Left ventricle myocardium inferior (tissue), 1 donor: ENCODE measurements at regions not wholly inside any gene's neighbourhood (a gene's known extent, or its start where the extent isn't known, plus 50 kb on each side); places are given as distances from the start of the nearest gene placed in this dataset.

Experiments
- DNase-seq: peaks from one replicate; pipeline ENCODE4 v3.0.0-alpha.2; 2020
- H3K27ac ChIP-seq: fragments of 200-600 bp; replicated peaks from 2 replicates; pipeline ENCODE4 v1.8.0; 2021
- H3K27me3 ChIP-seq: fragments of 200-600 bp; 2 replicates; pipeline ENCODE4 v1.8.0; 2021; ENCODE audit warnings: low read depth
- H3K36me3 ChIP-seq: fragments of 200-600 bp; 2 replicates; pipeline ENCODE4 v1.8.0; 2021
- H3K4me1 ChIP-seq: fragments of 200-600 bp; 2 replicates; pipeline ENCODE4 v1.8.0; 2021
- H3K4me3 ChIP-seq: fragments of 200-600 bp; 2 replicates; pipeline ENCODE4 v1.8.0; 2021; ENCODE audit warnings: mild to moderate bottlenecking, moderate library complexity
- H3K9me3 ChIP-seq: fragments of 200-600 bp; replicated peaks from 2 replicates; pipeline ENCODE4 v1.8.0; 2021
- intact Hi-C: fragments of 100-400 bp; cut with micrococcal nuclease; formaldehyde crosslinking; loops from one replicate; pipeline ENCODE4 v1.11.0; 2022
- TF ChIP-seq, protein P1 (sequence below): fragments of 200-600 bp; IDR thresholded peaks from 2 replicates; pipeline ENCODE4 v1.8.0; 2021; ENCODE audit warnings: antibody characterized with exemption, mild to moderate bottlenecking, borderline replicate concordance
- donor health status: DM: no; HTN: yes; CAD: no; lungs with severe emphysema.

GRCh38 chr12:75893765-75894164, 137.8 kb downstream of the PHLDA1 start:
- Histone ChIP-seq H3K36me3 (no peaks in the 10 kb centered on the region), H3K27me3 (no peaks in the 10 kb centered on the region), H3K4me3 (no peak overlapping the region), H3K9me3 (no peaks in the 10 kb centered on the region), H3K27ac (no peak overlapping the region), H3K4me1 (no peaks in the 10 kb centered on the region)
- TF ChIP-seq, protein P1, sequence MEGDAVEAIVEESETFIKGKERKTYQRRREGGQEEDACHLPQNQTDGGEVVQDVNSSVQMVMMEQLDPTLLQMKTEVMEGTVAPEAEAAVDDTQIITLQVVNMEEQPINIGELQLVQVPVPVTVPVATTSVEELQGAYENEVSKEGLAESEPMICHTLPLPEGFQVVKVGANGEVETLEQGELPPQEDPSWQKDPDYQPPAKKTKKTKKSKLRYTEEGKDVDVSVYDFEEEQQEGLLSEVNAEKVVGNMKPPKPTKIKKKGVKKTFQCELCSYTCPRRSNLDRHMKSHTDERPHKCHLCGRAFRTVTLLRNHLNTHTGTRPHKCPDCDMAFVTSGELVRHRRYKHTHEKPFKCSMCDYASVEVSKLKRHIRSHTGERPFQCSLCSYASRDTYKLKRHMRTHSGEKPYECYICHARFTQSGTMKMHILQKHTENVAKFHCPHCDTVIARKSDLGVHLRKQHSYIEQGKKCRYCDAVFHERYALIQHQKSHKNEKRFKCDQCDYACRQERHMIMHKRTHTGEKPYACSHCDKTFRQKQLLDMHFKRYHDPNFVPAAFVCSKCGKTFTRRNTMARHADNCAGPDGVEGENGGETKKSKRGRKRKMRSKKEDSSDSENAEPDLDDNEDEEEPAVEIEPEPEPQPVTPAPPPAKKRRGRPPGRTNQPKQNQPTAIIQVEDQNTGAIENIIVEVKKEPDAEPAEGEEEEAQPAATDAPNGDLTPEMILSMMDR, result no peak
- intact Hi-C loops, result no loop called here
- no peak for DNase-seq

DNA sequence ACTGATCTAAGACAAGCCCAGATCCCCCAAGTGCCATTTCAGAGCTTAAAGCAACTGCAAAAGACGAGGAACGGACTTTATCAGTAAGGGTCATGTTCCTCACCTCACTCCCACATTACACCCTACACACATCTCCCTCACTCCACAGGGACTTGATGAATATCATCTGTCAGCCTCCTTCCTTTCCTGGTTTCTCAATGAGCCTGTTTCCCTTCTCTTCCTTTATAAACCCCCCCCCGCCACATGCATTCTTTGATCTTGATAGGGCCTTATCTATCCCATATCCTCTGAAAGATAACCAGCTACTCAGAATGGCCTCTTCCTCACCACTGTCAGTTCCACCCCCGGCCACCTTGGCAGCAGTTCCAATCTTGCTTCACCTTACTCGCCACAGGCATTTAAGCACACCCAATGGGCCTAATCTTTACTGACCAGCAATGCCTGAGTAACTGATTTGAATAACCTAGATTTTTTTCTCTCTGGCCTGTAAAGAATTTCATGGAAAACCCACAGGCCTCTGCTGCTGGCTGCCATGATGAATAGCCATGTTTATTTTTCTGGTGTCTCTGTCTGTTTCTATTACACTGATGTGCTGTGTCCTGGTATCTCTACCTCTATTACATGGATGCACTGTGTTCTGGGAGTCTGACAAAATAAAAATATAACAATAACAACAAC, 138.7 kb downstream of the PHLDA1 start:
- Histone ChIP-seq H3K9me3 (no peaks in the 10 kb centered on the region), H3K27me3 (no peaks in the 10 kb centered on the region), H3K27ac (no peak overlapping the region), H3K4me3 (no peak overlapping the region), H3K36me3 (no peaks in the 10 kb centered on the region), H3K4me1 (no peaks in the 10 kb centered on the region)
- no peak for DNase-seq
- intact Hi-C loops, result no loop called here
- TF ChIP-seq, protein P1, result no peak

- Histone ChIP-seq H3K27ac (no peak overlapping the region), H3K9me3 (no peaks in the 10 kb centered on the region), H3K36me3 (no peaks in the 10 kb centered on the region), H3K4me1 (no peaks in the 10 kb centered on the region), H3K4me3 (no peak overlapping the region), H3K27me3 (no peaks in the 10 kb centered on the region)
- TF ChIP-seq, protein P1, result no peak
- intact Hi-C loops, result no loop called here
- DNase-seq, result no peak
These were observed 140.5 kb downstream of the PHLDA1 start for GRCh38 chr12:75891072-75891471.

GRCh38 chr12:75890660-75891059, 140.9 kb downstream of the PHLDA1 start:
- intact Hi-C loops, result no loop called here
- Histone ChIP-seq H3K4me3 (no peak overlapping the region), H3K27ac (no peak overlapping the region), H3K4me1 (no peaks in the 10 kb centered on the region), H3K9me3 (no peaks in the 10 kb centered on the region), H3K27me3 (no peaks in the 10 kb centered on the region), H3K36me3 (no peaks in the 10 kb centered on the region)
- TF ChIP-seq, protein P1, result no peak
- no peak for DNase-seq

DNA sequence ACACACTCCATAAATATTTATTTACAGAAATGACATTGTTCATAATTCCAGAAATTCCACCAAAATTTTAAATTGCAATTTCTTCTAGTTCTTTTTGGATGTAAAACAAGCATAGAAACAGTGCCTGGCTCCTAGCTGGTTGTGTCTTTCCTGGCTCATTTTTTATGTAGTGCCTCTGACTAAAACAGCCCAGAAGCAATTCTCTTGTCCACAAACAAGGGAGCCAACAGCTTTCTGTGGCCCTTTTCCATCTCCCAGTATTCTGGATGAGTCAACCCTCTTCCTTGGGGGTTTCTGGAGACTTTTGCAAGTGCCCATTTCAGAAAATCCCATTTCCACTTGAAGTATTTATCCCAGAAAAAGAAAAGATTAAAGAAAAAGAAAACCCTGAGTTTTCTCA, 141.4 kb downstream of the PHLDA1 start:
- TF ChIP-seq, protein P1, result no peak

More for the DNA sequence above, 141.4 kb downstream of the PHLDA1 start:
- Histone ChIP-seq H3K27ac (no peak overlapping the region), H3K27me3 (no peaks in the 10 kb centered on the region), H3K4me3 (no peak overlapping the region), H3K36me3 (no peaks in the 10 kb centered on the region), H3K9me3 (no peaks in the 10 kb centered on the region), H3K4me1 (no peaks in the 10 kb centered on the region)
- no peak for DNase-seq
- intact Hi-C loops, result no loop called here
